ENCODE measurements at regions not wholly inside any gene's neighbourhood (a gene's known extent, or its start where the extent isn't known, plus 50 kb on each side); places are given as distances from the start of the nearest gene placed in this dataset.

DNA sequence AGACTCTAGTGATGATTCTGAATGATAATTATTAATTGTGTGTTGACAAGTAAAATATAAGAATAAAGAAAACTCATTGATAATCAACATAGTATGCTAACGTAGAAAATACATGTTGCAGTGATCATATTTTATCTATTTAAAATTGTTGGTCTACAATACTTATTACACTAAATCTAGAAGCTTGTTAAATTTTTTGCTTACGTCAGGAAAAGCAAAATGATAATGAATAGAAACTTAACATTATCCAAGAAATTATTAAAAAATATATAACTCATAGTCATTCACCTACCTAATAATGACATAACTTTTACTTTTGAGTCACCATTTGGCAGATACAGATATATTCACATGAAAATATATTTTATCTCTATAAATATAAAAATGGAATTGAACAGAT is 984.1 kb downstream of the PLOD2 start:
- TF ChIP-seq CTCF (IDR thresholded peaks at IDR 0.05; ENCODE audit: low read length) (no peak), EZH2 (IDR thresholded peaks at IDR 0.05; ENCODE audit: borderline replicate concordance, low read length) (no peak)
